ENCODE measurements at regions not wholly inside any gene's neighbourhood (a gene's known extent, or its start where the extent isn't known, plus 50 kb on each side); places are given as distances from the start of the nearest gene placed in this dataset.

DNA sequence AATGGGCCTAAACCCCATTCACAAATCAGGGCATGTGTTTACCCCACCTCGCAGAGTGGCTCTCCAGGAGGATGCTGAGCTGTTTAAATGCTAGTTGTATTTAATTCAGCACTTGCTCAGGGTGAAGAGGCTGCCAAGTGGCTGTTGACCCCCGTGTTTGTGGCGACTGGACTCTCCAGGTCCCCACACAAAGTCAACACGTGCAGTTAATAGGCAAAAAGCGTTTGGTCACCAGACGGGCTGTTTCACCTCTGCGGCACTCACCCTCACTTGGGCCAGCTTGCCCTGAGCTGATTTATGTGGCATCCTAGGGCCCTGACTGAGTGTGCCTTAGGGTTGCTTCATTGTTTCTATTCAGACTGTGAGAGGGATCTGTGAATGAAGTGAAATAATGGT lies 152.3 kb downstream of the GAS1 start:
- Histone ChIP-seq H3K36me3 (no peaks in the 10 kb centered on the region), H3K4me3 (peak overlapping the region in 7 of 10 donors; percentile 6 to 29 (median 15)), H3K27me3 (peaks cover 0 to 7% (median 2%) of the 10 kb centered on the region in 7 donors), H3K27ac (peak overlapping the region in 9 of 10 donors; percentile 25 to 84 (median 43)), H3K4me1 (peaks cover 0 to 9% (median 0%) of the 10 kb centered on the region in 9 donors), H3K9me3 (no peaks in the 10 kb centered on the region)
- WGBS, 2 donors, result 71 to 75% methylated on average over 7 of the region's 7 CpGs
- ATAC-seq (peak in 1 of 8 donors; percentile 16), DNase-seq (no peak)
- intact Hi-C loops (cut with DNase I), result no loop called here
- TF ChIP-seq, protein P1, sequence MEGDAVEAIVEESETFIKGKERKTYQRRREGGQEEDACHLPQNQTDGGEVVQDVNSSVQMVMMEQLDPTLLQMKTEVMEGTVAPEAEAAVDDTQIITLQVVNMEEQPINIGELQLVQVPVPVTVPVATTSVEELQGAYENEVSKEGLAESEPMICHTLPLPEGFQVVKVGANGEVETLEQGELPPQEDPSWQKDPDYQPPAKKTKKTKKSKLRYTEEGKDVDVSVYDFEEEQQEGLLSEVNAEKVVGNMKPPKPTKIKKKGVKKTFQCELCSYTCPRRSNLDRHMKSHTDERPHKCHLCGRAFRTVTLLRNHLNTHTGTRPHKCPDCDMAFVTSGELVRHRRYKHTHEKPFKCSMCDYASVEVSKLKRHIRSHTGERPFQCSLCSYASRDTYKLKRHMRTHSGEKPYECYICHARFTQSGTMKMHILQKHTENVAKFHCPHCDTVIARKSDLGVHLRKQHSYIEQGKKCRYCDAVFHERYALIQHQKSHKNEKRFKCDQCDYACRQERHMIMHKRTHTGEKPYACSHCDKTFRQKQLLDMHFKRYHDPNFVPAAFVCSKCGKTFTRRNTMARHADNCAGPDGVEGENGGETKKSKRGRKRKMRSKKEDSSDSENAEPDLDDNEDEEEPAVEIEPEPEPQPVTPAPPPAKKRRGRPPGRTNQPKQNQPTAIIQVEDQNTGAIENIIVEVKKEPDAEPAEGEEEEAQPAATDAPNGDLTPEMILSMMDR (IDR thresholded peaks at IDR 0.05), result no peak

DNA sequence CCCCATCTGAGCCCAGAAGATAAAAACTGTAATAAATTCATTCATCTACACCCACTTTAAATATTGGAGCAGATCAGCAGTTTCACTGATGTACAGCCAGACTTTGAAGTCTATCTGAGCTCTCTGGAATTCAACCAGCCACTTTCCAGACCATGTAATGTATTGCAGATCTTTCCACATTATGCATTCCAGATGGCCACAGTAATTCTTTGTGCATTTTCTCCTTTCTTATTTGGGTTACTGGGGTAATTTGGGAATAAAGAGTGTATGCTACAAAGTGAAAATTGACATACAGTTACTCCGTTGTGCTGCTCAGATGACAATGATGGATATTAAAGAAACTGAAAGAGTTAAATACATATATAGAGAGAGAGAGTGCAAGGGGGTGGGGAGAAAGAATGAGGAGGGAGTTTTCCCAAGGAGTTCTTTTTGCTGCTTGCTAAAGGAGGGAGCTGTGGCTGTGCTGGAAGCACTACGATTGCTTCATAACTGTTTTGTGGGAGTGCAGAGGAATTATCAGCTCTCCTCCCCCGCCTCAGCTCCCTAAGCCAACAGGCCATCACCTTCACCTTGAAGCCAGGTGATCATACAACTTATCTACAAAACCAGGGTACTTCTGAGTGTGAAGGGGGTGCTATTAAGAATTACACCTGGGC lies 152.8 kb downstream of the GAS1 start:
- Histone ChIP-seq H3K4me3 (peak overlapping the region in 2 of 10 donors; percentile 21 to 29), H3K4me1 (peaks cover 0 to 9% (median 0%) of the 10 kb centered on the region in 9 donors), H3K27me3 (peaks cover 0 to 9% (median 5%) of the 10 kb centered on the region in 7 donors), H3K36me3 (no peaks in the 10 kb centered on the region), H3K9me3 (no peaks in the 10 kb centered on the region), H3K27ac (peak overlapping the region in 9 of 10 donors; percentile 25 to 84 (median 43))
- WGBS, 2 donors, result 63 to 69% methylated on average over 3 of the region's 3 CpGs
- ATAC-seq (peak in 5 of 8 donors; percentile 37 to 61 (median 46)), DNase-seq (no peak)
- TF ChIP-seq, protein P1 (IDR thresholded peaks at IDR 0.05), result no peak
- intact Hi-C loops (cut with DNase I), result no loop called here

DNA sequence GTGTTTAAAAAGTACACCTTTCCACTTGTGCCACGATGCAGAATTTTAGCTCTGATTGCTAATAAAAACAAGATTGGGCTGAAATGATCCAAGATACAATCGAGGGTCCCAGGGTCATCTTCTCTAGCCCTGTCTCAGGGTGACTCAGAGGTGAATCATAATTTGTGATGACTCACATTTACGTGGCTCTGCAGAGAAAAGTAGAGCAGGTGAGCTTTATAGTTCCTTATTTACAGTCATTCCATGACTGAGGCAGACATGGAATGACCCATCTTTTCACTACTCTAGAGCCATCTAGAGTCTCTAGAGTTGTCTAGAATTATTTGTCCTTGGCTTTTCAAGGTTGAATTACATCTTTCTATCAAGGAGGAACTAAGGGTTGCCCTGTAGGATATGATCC lies 155.2 kb downstream of the GAS1 start:
- intact Hi-C loops (cut with DNase I), result no loop called here
- 73 to 84% methylated on average over 3 of the region's 3 CpGs for WGBS, 2 donors
- TF ChIP-seq, protein P1 (IDR thresholded peaks at IDR 0.05), result no peak

DNA sequence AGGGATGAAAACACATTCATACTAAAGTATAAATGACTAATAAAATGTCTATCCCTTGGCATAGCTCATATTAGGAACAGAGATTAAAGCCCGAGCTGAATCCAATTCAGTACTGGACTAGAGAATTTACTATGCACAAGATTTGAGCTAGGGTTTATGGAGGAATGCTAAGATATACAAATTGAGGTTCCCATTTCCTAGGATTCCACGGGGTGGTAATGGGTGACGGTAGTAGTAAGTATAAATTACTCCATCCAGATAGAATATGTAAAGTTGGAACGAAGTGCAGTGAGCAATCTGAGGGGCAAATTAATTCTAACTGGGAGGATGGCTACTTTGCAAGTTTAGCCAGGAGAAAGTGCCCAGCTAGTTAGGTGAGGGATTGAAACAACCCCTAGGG lies 156.5 kb downstream of the GAS1 start:
- Histone ChIP-seq H3K27me3 (peaks cover 0 to 9% (median 5%) of the 10 kb centered on the region in 7 donors), H3K27ac (no peak overlapping the region), H3K4me1 (peaks cover 0 to 9% (median 0%) of the 10 kb centered on the region in 9 donors), H3K9me3 (no peaks in the 10 kb centered on the region), H3K4me3 (no peak overlapping the region), H3K36me3 (no peaks in the 10 kb centered on the region)
- DNase-seq (no peak), ATAC-seq (no peak)
- TF ChIP-seq, protein P1 (IDR thresholded peaks at IDR 0.05), result no peak
- intact Hi-C loops (cut with DNase I), result no loop called here
- 91 to 92% methylated on average over 4 of the region's 4 CpGs for WGBS, 2 donors

More for the DNA sequence above, 155.2 kb downstream of the GAS1 start:
- Histone ChIP-seq H3K36me3 (no peaks in the 10 kb centered on the region), H3K4me1 (peaks cover 0 to 9% (median 0%) of the 10 kb centered on the region in 9 donors), H3K27me3 (peaks cover 0 to 9% (median 5%) of the 10 kb centered on the region in 7 donors), H3K9me3 (no peaks in the 10 kb centered on the region), H3K27ac (no peak overlapping the region), H3K4me3 (no peak overlapping the region)
- ATAC-seq, result no peak
- DNase-seq, result no peak

Data from heart right ventricle (tissue), 16 donors.